Ishikawa (cell line): ENCODE measurements at regions not wholly inside any gene's neighbourhood (a gene's known extent, or its start where the extent isn't known, plus 50 kb on each side); places are given as distances from the start of the nearest gene placed in this dataset.

Source experiments
- EP300 ChIP-seq: IDR thresholded peaks from 2 replicates; pipeline ENCODE4 v1.6.1; 2012; ENCODE audit warnings: borderline replicate concordance
- MAX ChIP-seq: IDR thresholded peaks from 2 replicates; pipeline ENCODE4 v1.6.1; 2012
- YY1 ChIP-seq: IDR thresholded peaks from 2 replicates; pipeline ENCODE4 v1.6.1; 2012; ENCODE audit warnings: low read depth

GRCh38 chr17:27978689-27979175, 63.7 kb upstream of the NLK start:
- TF ChIP-seq MAX (no peak), YY1 (no peak), EP300 (no peak)
